ENCODE measurements at regions not wholly inside any gene's neighbourhood (a gene's known extent, or its start where the extent isn't known, plus 50 kb on each side); places are given as distances from the start of the nearest gene placed in this dataset.

DNA sequence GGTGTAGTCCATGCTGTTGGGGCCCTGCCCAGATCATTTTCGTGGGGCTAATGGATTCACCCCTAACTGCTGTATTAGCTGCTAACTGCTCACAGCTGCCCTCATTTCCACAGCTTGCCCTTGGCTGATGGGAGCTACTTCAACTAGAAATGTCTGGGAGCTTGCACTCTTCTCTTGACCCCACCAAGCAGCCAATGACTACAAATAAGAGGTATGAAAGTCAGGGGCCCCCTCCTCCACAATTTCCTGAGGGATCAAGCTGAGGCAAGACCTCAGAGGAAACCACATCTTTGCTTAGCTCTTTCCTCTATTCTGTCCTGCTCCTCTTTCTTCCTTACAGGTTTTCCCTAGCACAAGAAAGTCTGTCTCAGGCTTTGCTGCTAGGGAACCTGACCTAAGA is 397.5 kb downstream of the MLLT3 start:
- no peak for TF ChIP-seq POLR2A (IDR thresholded peaks at IDR 0.05)
- TF ChIP-seq, protein P1, sequence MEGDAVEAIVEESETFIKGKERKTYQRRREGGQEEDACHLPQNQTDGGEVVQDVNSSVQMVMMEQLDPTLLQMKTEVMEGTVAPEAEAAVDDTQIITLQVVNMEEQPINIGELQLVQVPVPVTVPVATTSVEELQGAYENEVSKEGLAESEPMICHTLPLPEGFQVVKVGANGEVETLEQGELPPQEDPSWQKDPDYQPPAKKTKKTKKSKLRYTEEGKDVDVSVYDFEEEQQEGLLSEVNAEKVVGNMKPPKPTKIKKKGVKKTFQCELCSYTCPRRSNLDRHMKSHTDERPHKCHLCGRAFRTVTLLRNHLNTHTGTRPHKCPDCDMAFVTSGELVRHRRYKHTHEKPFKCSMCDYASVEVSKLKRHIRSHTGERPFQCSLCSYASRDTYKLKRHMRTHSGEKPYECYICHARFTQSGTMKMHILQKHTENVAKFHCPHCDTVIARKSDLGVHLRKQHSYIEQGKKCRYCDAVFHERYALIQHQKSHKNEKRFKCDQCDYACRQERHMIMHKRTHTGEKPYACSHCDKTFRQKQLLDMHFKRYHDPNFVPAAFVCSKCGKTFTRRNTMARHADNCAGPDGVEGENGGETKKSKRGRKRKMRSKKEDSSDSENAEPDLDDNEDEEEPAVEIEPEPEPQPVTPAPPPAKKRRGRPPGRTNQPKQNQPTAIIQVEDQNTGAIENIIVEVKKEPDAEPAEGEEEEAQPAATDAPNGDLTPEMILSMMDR (IDR thresholded peaks at IDR 0.05 in 4 of 5, conservative IDR thresholded peaks at IDR 0.05 in 1 of 5): no peak
